Vagina (tissue), 2 donors: ENCODE measurements at regions not wholly inside any gene's neighbourhood (a gene's known extent, or its start where the extent isn't known, plus 50 kb on each side); places are given as distances from the start of the nearest gene placed in this dataset.

Source experiments
- CTCF ChIP-seq, 3 experiments: fragments of 450-650 bp in 2 of 3; fragments of 200-600 bp in 1 of 3; sonication (generic) in 1 of 3; IDR thresholded peaks; one replicate each; pipeline ENCODE4 v1.5.1; 2017 to 2019; ENCODE audit warnings: antibody characterized with exemption in 3 of 3, mild to moderate bottlenecking in 2 of 3, moderate library complexity in 2 of 3
- POLR2A ChIP-seq, 2 donors: fragments of 450-650 bp; IDR thresholded peaks; one replicate each; pipeline ENCODE4 v1.6.1; 2017; ENCODE audit warnings: antibody characterized with exemption in 2 of 2, mild to moderate bottlenecking in 2 of 2, moderate library complexity in 2 of 2
- POLR2AphosphoS5 ChIP-seq, 2 donors: sonication (generic); formaldehyde crosslinking; IDR thresholded peaks; one replicate each; pipeline ENCODE4 v1.9.0; 2017; ENCODE audit warnings: antibody characterized with exemption in 2 of 2, mild to moderate bottlenecking in 2 of 2, low read depth in 1 of 2; ENCODE audit not compliant: insufficient read depth in 1 of 2

- TF ChIP-seq CTCF (IDR thresholded peaks at IDR 0.05), result no peak
- TF ChIP-seq POLR2A (IDR thresholded peaks at IDR 0.05), result no peak
- TF ChIP-seq POLR2AphosphoS5 (IDR thresholded peaks at IDR 0.05; ENCODE audit: insufficient read depth in 1 of 2, low read depth in 1 of 2), result no peak
Observed at GRCh38 chr1:108082738-108083562, 117.2 kb downstream of the SLC25A24 start.
